ENCODE measurements at regions not wholly inside any gene's neighbourhood (a gene's known extent, or its start where the extent isn't known, plus 50 kb on each side); places are given as distances from the start of the nearest gene placed in this dataset.

DNA sequence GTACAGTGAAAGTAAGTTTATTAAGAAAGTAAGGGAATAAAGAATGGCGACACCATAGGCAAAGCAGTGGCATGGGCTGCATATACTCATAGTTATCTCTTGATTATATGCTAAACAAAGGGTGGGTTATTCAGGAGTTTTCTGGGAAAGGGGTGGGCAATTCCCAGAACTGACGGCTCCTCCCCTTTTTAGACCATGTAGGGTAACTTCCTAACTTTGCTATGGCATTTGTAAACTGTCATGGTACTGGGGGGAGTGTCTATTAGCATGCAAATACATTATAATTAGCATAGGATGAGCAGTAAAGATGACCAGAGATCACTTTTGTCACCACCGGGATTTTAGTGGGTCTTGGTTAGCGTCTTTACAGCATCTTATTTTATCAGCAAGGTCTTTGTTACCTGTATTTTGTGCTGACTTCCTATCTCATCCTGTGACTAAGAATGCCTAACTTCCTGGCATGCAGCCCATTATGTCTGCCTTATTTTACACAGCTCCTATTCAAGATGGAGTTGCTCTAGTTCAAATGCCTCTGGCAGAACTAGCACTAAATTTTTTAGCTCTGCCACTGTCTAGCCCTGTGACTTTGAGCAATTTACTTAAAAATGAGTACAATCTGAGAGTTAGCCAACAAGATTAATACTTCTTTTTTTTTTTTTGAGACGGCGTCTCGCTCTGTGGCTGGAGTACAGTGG lies 110.3 kb upstream of the PALMD start (continued):
- TF ChIP-seq, protein P1, sequence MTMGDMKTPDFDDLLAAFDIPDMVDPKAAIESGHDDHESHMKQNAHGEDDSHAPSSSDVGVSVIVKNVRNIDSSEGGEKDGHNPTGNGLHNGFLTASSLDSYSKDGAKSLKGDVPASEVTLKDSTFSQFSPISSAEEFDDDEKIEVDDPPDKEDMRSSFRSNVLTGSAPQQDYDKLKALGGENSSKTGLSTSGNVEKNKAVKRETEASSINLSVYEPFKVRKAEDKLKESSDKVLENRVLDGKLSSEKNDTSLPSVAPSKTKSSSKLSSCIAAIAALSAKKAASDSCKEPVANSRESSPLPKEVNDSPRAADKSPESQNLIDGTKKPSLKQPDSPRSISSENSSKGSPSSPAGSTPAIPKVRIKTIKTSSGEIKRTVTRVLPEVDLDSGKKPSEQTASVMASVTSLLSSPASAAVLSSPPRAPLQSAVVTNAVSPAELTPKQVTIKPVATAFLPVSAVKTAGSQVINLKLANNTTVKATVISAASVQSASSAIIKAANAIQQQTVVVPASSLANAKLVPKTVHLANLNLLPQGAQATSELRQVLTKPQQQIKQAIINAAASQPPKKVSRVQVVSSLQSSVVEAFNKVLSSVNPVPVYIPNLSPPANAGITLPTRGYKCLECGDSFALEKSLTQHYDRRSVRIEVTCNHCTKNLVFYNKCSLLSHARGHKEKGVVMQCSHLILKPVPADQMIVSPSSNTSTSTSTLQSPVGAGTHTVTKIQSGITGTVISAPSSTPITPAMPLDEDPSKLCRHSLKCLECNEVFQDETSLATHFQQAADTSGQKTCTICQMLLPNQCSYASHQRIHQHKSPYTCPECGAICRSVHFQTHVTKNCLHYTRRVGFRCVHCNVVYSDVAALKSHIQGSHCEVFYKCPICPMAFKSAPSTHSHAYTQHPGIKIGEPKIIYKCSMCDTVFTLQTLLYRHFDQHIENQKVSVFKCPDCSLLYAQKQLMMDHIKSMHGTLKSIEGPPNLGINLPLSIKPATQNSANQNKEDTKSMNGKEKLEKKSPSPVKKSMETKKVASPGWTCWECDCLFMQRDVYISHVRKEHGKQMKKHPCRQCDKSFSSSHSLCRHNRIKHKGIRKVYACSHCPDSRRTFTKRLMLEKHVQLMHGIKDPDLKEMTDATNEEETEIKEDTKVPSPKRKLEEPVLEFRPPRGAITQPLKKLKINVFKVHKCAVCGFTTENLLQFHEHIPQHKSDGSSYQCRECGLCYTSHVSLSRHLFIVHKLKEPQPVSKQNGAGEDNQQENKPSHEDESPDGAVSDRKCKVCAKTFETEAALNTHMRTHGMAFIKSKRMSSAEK (CRISPR knock-in tag; IDR thresholded peaks at IDR 0.05; ENCODE audit: borderline replicate concordance): no peak
- no peak for TF ChIP-seq PRRX2 (CRISPR knock-in tag; IDR thresholded peaks at IDR 0.05)
- TF ChIP-seq FOXK1 (CRISPR knock-in tag; IDR thresholded peaks at IDR 0.05): no peak
- no peak for TF ChIP-seq KAT7 (CRISPR knock-in tag; IDR thresholded peaks at IDR 0.05; ENCODE audit: borderline replicate concordance)
- TF ChIP-seq, protein P2, sequence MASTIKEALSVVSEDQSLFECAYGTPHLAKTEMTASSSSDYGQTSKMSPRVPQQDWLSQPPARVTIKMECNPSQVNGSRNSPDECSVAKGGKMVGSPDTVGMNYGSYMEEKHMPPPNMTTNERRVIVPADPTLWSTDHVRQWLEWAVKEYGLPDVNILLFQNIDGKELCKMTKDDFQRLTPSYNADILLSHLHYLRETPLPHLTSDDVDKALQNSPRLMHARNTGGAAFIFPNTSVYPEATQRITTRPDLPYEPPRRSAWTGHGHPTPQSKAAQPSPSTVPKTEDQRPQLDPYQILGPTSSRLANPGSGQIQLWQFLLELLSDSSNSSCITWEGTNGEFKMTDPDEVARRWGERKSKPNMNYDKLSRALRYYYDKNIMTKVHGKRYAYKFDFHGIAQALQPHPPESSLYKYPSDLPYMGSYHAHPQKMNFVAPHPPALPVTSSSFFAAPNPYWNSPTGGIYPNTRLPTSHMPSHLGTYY (CRISPR knock-in tag; IDR thresholded peaks at IDR 0.05): no peak
- no peak for TF ChIP-seq OVOL2 (CRISPR knock-in tag; IDR thresholded peaks at IDR 0.05; ENCODE audit: borderline replicate concordance)
- no peak for TF ChIP-seq FOXP1 (CRISPR knock-in tag; IDR thresholded peaks at IDR 0.05; ENCODE audit: borderline replicate concordance)

DNA sequence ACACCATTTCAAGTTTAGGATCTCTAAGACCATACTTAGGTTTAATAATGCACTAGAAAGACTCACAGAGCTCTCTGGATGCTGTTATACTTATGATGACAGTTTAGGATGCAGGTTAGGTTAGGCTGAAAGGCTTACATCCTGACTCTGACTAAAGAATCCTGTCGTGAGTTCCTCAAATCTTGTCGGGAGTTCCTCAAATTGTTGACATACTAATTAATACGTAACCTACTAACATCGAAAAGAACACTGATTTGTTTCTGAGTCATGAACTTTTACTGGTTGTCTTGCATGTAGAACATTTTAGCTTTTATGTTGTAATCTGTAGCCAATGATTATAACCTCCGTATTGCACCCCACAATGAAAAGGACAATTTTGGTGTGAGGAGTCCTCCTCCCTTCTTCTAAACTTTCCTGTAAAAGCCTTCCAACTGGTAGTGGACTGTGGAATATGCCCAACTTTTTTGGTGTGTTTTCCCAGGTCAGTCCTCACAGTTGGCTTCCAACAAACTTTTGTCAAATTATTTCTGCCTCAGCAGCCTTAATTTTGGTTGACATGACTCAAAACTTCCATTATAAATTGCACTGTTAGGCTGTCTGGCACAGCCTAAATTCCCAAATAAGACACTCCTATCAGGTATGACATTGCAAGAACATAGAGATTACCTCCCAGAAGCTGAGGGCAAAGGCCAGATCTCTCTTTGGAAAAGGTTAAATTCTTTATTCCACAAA lies 107.9 kb upstream of the PALMD start:
- DNase-seq (ENCODE audit: low spot score) (no peak), ATAC-seq (no peak)
- POLR2A ChIA-PET: no interaction called here
- TF ChIP-seq SMAD3 (CRISPR knock-in tag; IDR thresholded peaks at IDR 0.05; ENCODE audit: borderline replicate concordance) (no peak), TEAD1 (CRISPR knock-in tag; IDR thresholded peaks at IDR 0.05) (no peak), SMAD4 (CRISPR knock-in tag; IDR thresholded peaks at IDR 0.05) (no peak), NFYB (CRISPR knock-in tag; conservative IDR thresholded peaks at IDR 0.05; ENCODE audit: low read depth) (no peak), KAT7 (CRISPR knock-in tag; IDR thresholded peaks at IDR 0.05; ENCODE audit: borderline replicate concordance) (no peak), SOX15 (CRISPR knock-in tag; IDR thresholded peaks at IDR 0.05) (no peak), SP1 (CRISPR knock-in tag; conservative IDR thresholded peaks at IDR 0.05) (no peak), JUN (CRISPR knock-in tag; IDR thresholded peaks at IDR 0.05) (no peak)
- TF ChIP-seq, protein P3, sequence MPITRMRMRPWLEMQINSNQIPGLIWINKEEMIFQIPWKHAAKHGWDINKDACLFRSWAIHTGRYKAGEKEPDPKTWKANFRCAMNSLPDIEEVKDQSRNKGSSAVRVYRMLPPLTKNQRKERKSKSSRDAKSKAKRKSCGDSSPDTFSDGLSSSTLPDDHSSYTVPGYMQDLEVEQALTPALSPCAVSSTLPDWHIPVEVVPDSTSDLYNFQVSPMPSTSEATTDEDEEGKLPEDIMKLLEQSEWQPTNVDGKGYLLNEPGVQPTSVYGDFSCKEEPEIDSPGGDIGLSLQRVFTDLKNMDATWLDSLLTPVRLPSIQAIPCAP (CRISPR knock-in tag; IDR thresholded peaks at IDR 0.05): no peak
- H3K27me3 Mint-ChIP-seq (ENCODE audit: low read depth): peaks cover 3% of the 10 kb centered on the region; the same call in 1 of the 2 replicates
- H3K4me3 Mint-ChIP-seq: no peak overlapping the region
- H3K4me1 Mint-ChIP-seq: peaks cover 22% of the 10 kb centered on the region
- H3K27ac Mint-ChIP-seq: no peak overlapping the region
- peaks cover 9% of the 10 kb centered on the region for H3K36me3 Mint-ChIP-seq
- peaks cover 14% of the 10 kb centered on the region for H3K9me3 Mint-ChIP-seq
- CTCF ChIA-PET: interaction anchor here (1.0 kb wide), 1 partner anchor 11 kb away, joined by 3 read pairs; no protein-coding TSS in a partner anchor

DNA sequence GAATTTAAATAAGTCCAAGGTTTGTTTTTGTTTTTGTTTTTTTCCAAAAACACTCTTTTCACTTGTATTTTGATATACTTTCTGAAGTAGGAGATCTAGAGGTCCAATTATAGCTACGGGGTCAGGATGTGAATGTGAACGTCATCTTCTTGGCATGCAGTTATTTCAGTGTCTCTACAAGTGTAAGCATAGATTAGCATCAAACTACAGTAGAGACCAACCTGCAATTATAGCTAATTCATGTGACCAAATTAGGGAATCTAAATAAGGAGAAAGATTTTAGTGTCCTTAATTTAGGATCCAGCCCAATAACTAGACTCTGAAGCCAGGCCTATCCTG lies 107.3 kb upstream of the PALMD start:
- CTCF ChIA-PET: no interaction called here
- TF ChIP-seq, protein P4, sequence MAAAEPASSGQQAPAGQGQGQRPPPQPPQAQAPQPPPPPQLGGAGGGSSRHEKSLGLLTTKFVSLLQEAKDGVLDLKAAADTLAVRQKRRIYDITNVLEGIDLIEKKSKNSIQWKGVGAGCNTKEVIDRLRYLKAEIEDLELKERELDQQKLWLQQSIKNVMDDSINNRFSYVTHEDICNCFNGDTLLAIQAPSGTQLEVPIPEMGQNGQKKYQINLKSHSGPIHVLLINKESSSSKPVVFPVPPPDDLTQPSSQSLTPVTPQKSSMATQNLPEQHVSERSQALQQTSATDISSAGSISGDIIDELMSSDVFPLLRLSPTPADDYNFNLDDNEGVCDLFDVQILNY (CRISPR knock-in tag; IDR thresholded peaks at IDR 0.05): no peak
- TF ChIP-seq, protein P5, sequence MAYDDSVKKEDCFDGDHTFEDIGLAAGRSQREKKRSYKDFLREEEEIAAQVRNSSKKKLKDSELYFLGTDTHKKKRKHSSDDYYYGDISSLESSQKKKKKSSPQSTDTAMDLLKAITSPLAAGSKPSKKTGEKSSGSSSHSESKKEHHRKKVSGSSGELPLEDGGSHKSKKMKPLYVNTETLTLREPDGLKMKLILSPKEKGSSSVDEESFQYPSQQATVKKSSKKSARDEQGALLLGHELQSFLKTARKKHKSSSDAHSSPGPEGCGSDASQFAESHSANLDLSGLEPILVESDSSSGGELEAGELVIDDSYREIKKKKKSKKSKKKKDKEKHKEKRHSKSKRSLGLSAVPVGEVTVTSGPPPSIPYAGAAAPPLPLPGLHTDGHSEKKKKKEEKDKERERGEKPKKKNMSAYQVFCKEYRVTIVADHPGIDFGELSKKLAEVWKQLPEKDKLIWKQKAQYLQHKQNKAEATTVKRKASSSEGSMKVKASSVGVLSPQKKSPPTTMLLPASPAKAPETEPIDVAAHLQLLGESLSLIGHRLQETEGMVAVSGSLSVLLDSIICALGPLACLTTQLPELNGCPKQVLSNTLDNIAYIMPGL (CRISPR knock-in tag; IDR thresholded peaks at IDR 0.05): no peak
- TF ChIP-seq SOX15 (CRISPR knock-in tag; IDR thresholded peaks at IDR 0.05): no peak
- no peak for TF ChIP-seq ZBTB21 (CRISPR knock-in tag; IDR thresholded peaks at IDR 0.05; ENCODE audit: borderline replicate concordance)
- TF ChIP-seq ATF1 (CRISPR knock-in tag; IDR thresholded peaks at IDR 0.05): no peak
- TF ChIP-seq IRF2 (CRISPR knock-in tag; IDR thresholded peaks at IDR 0.05; ENCODE audit: borderline replicate concordance, low read depth): no peak
- TF ChIP-seq ZNF317 (CRISPR knock-in tag; IDR thresholded peaks at IDR 0.05; ENCODE audit: borderline replicate concordance, low read depth): no peak

More for the DNA sequence above, 107.3 kb upstream of the PALMD start:
- Mint-ChIP-seq H3K9me3 (peaks cover 11% of the 10 kb centered on the region), H3K4me3 (no peak overlapping the region), H3K4me1 (peaks cover 19% of the 10 kb centered on the region), H3K36me3 (peaks cover 7% of the 10 kb centered on the region), H3K27ac (no peak overlapping the region), H3K27me3 (ENCODE audit: low read depth) (peaks cover 3% of the 10 kb centered on the region; the same call in 1 of the 2 replicates)
- POLR2A ChIA-PET: no interaction called here
- no peak for DNase-seq (ENCODE audit: low spot score)
- ATAC-seq: no peak

All from WTC11 (cell line).